Anterior cingulate cortex (tissue), 58 donors: ENCODE measurements at regions not wholly inside any gene's neighbourhood (a gene's known extent, or its start where the extent isn't known, plus 50 kb on each side); places are given as distances from the start of the nearest gene placed in this dataset.
"Not testable (repeated sequence)": the region's sequence is repeated elsewhere in the genome, so short reads cannot be mapped to it uniquely, and the experiment has no call there.

Experiments used
- DNase-seq, 58 donors: peaks; one replicate each; lab custom pipeline; 2025; lab: John Stamatoyannopoulos, UW

GRCh38 chr5:50583621-50584020 lies 82.8 kb upstream of the PARP8 start:
- no peak for DNase-seq

GRCh38 chr5:50588471-50588870 lies 78.0 kb upstream of the PARP8 start:
- not testable (repeated sequence) for DNase-seq

- not testable (repeated sequence) for DNase-seq
Observed at GRCh38 chr5:50590444-50591189, 75.8 kb upstream of the PARP8 start.

GRCh38 chr5:50591338-50591737 lies 75.1 kb upstream of the PARP8 start:
- DNase-seq = not testable (repeated sequence)

GRCh38 chr5:50593681-50594080 lies 72.8 kb upstream of the PARP8 start:
- DNase-seq = no peak

GRCh38 chr5:50595199-50595598 lies 71.2 kb upstream of the PARP8 start:
- DNase-seq = no peak

- not testable (repeated sequence) for DNase-seq
Observed at GRCh38 chr5:50601576-50601975, 64.9 kb upstream of the PARP8 start.

- no peak for DNase-seq
Observed at GRCh38 chr5:50606179-50606578, 60.3 kb upstream of the PARP8 start.

GRCh38 chr5:50607456-50607855 lies 59.0 kb upstream of the PARP8 start:
- DNase-seq = not testable (repeated sequence)

- DNase-seq = not testable (repeated sequence)
Observed at GRCh38 chr5:50607953-50608705, 58.3 kb upstream of the PARP8 start.

- not testable (repeated sequence) for DNase-seq
Observed at GRCh38 chr5:50613057-50613456, 53.4 kb upstream of the PARP8 start.
